ENCODE measurements at regions not wholly inside any gene's neighbourhood (a gene's known extent, or its start where the extent isn't known, plus 50 kb on each side); places are given as distances from the start of the nearest gene placed in this dataset.

DNA sequence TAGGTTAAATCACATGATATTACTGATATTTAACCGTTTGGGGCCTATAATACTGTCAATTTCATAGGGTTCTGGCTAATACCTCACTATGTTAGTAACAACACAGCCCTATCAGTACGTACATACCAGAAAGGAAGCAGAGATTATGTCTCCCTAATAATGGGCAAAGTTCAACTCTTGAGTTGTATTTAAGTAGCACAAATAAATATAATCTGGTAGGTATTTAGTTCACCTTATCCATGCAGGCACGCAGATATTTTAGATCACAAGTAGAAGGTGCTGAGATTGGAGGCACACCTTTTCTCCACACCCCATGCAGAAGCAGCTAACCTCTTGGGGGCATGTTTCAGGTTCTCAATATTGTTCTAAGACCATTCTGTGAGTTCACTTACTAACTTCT lies 118.9 kb downstream of the IRS1 start:
- no peak for DNase-seq

DNA sequence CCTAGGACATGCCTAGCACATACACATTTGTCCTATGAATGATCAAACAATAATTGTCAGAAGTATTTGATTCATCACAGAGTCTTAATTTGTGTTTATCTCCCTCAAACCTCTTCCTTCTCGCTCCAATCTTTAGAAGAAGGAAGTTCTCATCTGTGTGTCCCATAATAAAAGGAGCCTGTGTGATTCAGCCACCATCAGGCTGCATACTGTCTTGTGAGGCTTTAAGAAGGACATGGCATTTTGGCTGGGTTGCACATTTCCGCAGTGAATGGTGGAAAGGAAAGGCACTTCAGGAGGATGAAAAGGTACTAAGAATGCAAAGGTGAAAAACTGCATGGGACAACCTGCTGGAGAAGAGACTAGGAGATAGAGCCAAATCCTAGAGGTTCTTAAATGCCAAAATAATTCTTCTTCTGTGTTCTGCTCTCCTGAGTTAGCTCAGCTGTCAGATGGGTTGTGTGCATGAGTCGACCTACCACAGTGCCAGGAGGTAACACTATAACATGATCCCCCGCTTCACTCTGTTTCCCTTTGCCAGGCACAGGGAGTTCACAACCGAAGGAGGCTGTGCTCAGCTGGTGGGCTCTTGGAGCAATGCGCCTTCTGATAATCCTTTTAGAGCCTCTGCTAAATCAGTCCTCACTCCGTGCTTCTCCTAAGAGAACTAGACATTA lies 120.1 kb downstream of the IRS1 start:
- DNase-seq: no peak

DNA sequence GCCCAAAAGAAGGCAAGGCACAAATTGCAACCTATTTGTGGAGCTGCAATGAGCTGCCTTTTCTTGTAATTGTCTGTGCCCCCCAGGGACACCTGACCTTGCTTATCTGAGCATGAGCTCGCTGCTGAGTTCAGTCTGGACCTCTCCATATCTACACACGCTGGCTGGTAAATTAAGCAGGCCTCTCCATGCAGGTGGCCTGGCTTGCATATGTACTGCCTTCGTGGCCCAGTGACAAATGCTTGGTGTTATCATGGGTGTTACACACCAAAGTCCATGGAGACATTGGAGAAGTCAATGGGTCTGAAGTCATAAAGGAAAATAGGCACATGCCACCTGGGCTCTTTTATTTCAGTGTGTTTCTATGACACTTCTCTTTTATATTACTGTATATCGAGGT lies 121.2 kb downstream of the IRS1 start:
- no peak for DNase-seq

DNA sequence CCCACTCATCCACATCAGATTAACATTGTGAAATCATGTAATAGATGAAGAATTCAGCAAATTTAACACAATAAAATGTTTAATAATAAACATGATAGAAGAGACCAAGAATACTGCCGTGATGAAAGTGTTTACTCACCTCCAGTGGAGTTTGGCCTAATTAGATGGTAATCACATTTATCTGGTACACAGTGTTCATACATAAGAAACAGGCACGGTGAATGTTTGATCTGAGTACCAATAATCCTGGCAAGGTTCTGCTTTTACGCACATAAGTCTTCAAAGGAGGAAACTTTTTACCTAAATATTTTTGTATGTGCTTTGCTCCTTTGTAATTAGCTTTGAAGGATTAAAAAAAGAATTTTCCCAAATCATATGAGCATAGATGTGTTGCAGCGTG lies 122.5 kb downstream of the IRS1 start:
- no peak for DNase-seq

DNA sequence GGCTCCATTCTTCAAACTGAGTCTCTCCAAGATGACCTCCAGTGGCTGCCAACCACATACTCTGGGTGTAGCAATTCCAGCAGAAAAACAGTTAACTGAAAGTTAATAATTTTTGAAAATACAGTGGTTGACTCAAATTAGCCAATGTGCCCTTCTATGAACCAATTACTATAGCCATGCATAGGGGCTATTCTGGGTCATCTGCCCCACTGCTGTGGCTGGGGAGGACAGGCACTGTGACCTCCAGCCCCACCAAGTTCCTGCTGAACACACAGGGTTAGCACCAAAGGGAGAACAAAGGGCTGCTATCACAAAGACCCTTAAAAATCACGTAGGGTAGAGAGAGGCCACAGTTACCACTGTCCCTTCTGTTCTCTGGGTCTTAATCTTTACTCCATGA lies 123.0 kb downstream of the IRS1 start:
- no peak for DNase-seq

DNA sequence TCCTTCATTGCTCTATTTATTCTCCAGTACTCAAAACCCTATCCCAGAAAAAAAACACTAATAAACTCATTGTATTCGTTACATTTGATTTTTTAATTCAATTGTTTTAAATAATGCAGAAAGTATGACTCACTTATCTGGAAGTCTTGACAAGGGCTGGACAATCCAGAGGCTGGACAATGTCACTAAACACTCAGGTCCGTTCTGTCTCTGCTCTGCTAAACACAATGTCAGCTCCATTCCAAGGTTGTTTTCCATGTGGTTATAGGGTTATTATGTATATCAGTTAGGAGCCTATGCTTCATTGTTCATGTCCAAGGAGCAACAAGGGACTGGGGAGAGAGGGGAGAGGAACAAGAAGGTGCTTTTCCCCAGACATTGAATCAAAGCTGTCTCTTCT lies 125.5 kb downstream of the IRS1 start:
- no peak for DNase-seq

DNA sequence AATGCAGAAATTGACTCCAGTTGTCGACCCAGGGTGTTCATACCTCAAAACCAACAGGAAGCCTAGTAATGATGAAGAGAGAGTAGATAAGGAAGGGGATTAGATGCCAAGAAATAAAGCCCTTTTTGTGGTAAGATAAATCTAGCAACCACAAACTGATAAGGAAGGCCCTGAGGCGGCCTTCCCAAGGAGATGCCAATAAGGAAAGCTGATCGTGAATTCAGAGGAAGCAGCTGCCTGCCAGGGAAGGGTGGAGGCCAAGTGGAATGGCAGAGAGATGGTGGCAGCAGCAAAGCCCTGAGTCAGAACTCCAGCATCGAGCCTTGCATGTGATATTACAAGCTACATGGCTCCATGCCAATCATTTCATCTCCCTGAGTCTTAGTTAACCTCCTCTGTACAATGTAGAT lies 126.3 kb downstream of the IRS1 start:
- DNase-seq: peak; percentile 45

DNA sequence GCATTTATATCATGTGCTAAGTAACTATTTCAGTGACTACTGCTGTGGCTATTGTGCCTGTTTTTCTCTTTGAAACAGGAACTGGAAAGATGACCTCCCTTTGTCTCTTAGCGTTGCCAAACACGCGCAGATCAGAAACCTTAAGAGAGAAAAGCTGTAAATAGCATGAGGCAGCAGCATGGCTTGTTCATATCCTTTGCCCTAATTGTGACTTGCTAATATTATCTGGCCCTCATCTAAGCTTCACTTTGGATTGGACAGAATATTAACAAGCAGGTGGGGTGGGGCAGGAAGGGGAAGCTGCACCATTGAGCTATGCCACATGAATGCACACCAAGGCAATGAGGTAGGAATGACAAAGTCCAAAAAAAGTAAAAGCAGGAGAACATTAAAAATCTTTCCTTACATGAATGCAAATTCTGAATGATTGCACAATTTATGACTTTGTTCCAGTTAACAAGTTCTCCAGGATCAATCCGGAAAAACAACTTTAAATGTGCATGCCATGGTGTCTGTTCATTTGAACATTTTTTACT lies 128.4 kb downstream of the IRS1 start:
- no peak for DNase-seq

DNA sequence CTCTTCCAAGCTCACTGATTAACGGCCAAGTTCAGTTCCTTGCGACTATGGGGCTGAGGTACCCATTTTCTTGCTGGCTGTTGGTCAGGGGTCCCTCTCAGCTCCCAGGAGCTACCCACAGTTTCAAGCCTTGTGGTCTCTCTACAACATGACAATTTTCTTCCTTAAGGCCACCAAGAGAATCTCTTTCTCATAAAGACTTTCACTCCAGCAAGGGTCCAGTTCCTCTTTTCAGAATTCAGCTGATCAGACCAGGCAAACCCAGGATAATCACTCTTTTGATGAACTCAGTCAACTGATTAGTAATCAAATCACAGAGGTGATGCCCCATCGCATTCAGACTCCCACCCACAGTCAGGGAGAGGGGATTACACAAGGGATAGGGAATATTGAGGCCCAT lies 129.7 kb downstream of the IRS1 start:
- no peak for DNase-seq

DNA sequence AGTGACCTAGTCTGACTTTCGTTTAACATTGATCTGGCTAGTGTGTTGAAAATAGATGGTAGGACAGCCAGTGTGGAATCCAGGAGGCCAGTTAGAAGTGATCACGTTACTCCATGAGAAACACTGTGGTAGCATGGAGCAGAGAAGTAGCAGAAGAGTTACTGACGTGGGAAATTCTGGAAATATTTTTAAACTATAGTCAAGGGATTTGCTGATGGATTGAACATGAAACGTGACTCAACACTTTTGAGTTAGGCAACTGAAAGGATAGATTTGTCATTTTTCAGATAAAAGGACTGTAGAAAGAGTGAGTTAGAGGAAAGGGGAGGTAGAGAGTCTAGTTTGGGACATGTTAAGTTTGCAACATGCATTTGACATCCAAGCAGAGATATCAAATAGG lies 130.4 kb downstream of the IRS1 start:
- no peak for DNase-seq

DNA sequence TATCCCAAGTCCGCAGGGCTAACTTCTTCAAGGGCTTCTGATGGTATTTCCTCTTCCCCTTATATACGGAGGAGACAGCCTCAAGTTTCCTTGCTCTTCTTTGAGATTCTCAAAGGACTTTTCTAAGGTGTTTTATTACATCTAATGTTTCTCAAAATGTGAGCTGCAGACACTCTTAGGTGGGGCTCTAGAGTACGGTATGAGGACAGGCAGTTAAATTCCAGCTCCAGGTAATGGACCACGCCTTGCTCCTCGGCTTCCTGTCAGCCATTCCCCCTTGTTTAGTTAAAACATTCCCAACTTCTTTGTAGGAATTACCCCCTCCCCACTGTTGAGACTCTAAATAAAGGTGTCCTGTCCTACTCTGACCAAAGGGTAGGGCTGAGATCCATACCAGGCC lies 131.9 kb downstream of the IRS1 start:
- no peak for DNase-seq

DNA sequence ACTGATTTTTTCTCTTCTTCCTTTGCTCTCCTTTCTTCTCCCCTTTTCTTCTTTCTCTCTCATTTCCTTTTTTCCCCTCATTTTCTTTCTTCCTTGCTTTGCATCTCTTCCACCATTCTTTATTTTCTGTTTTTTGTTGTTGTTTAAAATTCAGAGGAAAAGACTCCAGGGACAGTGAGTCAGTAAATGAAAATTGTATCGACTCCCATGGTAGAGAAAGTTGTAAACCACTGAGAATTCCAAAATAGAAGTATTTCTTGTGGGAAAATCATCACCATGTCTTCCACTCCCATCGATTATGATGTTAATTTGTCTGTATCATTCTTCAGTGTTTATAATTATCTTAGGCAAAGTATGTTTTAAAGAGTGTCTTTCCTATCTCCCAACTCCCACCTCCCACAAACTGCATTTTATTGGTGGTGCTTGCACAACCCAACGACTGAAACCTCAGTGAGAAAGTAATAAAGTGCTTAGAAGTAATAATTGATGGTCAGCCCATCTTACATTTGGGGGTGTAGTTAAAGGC lies 134.3 kb downstream of the IRS1 start:
- DNase-seq: no peak

DNA sequence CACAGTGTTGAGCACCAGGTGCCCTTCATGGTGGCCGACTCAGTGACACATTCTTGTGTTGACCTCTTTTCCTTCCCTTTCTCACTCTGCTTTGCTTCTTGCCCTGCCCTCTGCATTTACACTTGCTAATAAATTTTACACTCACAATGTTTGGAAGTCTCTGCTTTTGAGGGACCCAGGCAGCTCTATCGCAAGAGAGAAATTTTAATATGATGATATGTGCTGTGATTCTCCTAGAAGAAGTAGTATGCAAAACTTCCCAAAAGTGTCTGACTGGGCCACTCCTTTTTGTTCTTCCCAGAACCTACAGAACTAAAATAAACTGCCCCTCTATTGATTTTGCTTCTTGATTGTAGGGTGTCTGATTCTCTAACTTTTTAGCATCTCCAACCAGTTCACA lies 135.0 kb downstream of the IRS1 start:
- no peak for DNase-seq

DNA sequence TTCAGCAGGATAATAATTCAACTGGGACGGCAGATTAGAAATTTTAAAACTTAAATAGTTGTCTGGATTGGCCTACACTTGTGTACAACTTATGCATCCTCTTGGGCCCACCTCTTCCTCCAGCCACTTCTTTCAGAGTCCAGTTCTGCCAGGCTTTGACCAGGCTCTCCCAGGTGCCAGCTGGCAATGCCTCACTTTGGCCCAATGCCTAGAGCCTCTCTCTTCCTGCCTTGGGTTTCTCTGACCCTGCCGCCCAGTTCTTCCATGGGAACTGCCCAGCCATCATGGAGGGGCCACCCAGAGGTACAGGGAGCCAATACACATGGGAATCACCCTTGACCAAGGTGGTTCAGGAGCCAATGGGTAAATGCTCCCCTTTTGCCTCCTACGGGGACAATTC lies 135.5 kb downstream of the IRS1 start:
- DNase-seq: no peak

DNA sequence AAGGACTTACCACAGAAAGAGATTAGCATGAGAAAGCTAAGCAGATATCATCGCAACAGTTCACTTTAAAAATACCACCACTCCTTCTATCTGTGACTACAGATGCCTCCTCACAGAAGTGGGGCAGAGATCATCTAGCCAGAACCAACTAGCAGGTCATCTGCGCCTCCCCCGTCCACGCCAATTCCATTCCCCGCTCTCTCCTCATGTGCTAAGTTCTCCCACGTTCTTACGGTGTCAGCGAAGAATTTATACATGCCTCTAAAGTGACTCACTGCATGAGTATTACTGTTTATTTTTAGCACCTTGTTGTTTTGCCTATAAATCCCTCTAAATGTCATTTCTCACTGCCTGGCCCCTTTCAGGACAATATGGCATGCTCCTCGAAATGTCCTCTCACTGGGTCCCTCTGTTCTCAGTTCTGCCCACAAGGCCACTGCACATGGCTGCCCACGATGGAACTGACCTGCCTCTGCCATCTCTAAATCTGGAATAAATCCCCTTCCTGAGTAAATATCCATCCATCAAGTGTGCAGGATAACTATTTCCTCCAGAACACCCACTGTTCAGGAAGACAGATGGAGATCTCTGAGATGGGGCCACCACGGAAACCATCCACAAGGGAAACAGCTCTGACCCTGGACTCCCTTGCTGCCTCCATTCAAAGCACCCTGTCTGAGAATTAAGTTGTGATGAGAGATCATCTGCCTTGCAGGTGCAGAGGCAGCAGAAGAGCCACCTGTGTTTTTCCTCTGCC lies 137.7 kb downstream of the IRS1 start:
- no peak for DNase-seq

DNA sequence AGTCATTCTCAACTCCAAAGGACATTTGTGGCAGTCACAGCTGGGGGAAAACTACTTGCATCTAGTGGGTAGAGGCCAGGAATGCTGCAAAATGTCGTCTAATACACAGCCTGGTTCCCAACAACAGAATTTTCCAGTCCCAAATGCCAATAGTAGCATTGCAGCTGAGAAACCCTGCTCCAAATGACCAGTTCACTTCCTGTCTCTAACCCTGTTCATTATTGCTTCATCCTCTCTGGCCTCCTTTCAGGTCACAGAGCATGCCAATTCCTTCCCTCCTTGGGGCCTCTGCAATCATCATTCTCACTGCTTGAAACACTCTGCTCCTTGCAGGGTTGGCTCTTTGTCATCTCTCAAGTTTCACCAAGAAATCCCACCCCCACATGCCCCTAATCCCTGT lies 139.1 kb downstream of the IRS1 start:
- DNase-seq: peak; percentile 1

DNA sequence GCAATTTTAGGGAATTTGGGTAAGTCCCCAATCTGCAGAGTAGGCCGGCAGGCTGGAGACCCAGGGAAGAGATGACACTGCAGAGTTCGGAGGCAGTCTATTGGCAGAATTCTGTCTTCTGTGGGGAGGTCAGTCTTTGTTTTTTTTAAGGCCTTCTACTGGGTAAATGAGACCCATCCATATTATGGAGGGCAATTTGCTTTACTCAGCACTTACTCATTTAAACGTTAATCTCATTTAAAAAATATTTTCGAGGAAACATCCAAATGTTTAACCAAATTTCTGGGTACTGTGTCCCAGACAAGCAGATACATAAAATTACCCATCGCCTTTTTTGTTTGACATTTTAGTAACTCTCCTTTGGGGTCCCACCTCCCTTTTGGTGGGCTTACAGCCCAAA lies 139.5 kb downstream of the IRS1 start:
- DNase-seq: no peak

DNA sequence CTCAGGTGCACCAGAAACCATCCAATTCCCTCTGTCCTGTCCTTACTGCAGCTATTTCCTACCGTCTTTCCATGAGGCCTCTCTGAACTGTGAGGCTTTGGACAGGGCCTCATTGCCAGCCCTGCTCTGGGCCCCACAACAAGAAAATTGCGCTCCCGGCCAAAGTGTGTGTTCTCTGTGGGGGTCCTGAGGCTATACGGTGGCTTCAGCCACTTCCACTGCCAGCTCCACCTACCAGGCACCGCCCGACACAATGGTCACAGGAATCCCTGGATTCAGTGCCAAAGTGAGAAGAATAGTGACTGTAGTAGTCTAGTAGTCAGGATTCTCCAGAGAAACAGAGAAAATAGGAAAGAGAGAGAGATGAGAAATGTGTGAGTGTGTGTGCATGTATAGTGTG lies 140.2 kb downstream of the IRS1 start:
- DNase-seq: no peak

DNA sequence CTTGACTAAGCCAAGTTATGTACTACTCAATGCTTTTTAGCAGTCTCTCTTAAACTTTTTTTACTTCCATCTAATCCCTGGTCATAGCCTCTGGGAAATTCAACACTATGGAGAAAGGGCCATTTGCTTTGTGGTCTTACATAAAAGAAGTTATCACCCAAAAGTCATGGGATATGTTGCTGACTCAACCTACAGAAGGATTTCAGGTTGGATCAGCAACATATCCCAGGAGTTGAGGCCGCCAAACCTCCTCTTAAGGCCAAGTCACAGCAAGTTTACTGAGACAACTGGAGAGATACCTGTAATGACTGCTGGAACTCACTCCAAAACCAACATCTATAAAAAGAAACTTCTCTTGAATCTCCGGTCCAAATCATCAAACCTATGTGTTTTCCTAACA lies 141.1 kb downstream of the IRS1 start:
- no peak for DNase-seq

DNA sequence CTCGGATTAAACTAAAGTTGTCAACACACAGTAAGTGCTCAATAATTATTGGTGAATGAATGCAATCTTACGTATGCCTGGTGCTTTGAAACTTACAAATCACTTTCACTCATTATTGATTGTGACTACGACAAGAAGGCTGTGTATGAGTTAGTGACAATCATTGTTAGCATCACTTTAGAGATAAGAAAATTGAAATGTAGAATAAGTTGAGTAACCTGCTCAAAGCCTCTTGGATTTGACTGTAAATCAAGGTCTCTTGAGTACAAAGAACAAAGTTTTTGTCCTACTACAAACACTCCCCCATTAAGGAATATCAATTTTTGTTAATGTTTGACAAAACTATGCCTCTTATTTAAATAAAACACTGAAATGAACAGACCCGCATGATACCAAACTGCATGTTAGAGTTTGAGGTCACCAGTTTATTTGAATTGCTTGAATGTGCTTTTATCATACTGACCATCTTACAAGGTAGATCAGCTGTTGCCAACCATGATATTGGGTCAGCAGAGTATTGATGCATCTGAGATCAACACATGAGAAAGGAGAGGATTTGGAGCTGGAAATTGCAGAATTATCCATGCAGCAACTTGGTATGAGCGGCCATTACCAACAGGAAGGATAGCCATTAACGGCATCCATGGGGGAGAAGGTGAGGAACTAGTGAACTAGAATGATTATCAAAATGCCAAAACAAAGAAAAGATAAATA lies 142.1 kb downstream of the IRS1 start:
- no peak for DNase-seq

DNA sequence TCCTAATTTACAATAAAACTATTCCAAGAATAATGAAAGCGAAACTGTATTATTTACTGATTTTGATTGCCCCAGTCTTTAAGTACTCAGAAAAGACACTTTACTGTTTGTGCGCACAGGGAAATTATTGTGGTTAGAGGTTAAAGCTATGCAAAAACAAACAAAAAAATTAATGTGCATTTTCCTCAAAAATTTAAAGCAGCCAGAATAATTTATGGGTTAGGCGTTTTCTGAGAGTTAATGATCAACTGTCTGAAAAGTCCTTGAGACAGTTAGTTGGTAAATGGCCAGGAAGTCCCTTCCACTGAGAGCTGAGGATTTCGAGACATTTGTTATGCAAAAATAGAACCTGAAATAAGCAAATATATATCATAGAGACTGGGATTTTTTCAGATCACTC lies 143.3 kb downstream of the IRS1 start:
- no peak for DNase-seq

DNA sequence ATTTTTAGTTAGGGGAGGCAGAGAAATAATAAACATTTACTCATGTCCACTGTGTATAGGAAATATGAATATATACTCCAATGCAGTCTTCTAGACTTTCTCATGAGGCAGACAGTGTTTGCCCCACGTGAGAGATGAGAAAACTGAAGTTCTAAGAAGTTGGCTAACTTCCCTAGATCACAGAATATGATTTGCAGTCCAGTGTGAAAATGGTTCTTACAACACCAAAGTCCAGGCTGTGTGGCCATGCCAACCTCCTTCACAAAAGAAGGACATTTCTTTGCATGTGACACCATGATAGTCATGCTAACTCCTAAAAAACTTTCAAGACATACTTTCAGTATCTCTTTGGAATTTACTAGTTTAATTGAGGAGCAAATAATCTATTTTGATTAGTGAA lies 143.7 kb downstream of the IRS1 start:
- DNase-seq: no peak

DNA sequence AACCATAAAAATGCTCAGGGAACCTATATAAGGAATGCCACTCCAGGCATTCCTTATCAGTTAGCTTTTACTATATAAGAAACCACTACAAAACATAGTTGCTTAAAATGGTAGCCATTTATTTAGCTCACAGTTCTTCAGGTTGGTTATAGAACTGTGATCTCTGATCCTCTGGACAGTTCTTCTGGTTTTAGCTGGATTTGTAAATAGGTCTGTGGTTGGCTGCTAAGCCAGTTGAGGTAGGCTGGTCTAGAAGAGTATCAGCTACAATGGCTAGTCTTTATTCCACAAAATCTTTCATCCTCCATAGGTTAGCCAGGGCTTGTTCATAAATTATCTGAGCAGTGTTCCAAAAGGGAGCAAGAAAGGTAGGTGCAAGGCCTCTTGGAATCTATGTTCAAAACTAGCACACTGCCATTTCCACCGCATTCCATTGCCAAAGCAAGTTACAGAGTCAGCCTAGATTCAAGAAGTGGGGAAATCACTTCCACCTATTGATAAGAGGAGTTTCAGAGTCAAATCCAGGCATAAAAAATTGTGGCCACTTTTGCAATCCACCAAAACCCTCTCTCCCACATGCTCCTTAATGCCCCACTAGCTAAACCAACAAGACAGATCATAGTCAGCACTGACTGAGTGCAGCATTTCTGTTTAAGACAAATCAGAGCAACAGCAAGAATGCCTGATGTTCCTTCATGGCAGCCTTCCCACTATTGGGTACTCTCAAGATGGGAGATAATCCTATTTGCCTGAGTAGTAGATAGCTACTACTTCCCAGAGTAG lies 146.4 kb downstream of the IRS1 start:
- DNase-seq: no peak
